ENCODE measurements at regions not wholly inside any gene's neighbourhood (a gene's known extent, or its start where the extent isn't known, plus 50 kb on each side); places are given as distances from the start of the nearest gene placed in this dataset.

- TF ChIP-seq CTCF (IDR thresholded peaks at IDR 0.05) = peak; percentile 64
- no peak for TF ChIP-seq EZH2 (IDR thresholded peaks at IDR 0.05)
- TF ChIP-seq EZH2phosphoT487 (IDR thresholded peaks at IDR 0.05) = no peak
These were observed 170.6 kb downstream of the LY86 start for GRCh38 chr6:6758915-6759654.

All from neural progenitor cell (in vitro differentiated cells).